ENCODE measurements at regions not wholly inside any gene's neighbourhood (a gene's known extent, or its start where the extent isn't known, plus 50 kb on each side); places are given as distances from the start of the nearest gene placed in this dataset.

DNA sequence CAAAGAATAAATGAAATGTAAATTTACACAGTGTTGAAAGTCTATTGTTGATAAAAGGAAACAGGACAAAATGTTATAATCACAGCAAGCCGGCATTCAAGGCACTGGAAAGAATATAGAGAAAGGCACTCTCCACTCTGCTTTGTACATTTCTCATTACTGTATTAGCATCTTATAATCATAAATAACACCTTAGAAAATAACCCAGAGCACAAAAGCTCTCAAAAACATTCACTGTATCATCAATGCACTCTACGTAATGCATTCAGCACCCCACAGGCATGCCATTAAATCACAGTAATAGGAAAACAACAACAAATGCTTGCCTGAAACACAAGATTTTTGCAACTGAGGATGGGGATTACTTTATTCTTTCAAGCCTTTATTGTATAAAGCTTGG, 75.3 kb upstream of the TRPC3 start:
- DNase-seq = no peak

- DNase-seq = no peak
These were observed 65.4 kb upstream of the TRPC3 start for GRCh38 chr4:122017296-122017695.

GRCh38 chr4:122015203-122015602, 63.3 kb upstream of the TRPC3 start:
- no peak for DNase-seq

DNA sequence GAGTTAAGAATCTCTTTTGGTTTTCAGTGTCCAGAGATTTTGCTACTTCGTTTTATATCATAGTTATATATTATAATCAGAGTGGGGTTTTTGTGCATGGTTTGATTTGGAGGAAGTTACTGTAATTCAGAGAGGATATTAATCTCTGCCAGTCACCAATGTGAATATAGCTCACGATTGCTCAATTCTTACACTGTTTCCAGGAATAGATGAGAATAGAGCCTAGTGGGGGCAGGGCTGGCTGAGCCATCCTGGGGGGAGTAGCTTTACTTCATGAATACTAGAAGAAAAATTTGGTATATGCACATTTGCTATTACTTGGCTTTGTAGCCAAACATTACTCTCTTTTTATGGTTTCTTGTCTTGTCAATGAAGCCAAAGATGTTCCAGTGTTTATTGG, 60.9 kb upstream of the TRPC3 start:
- no peak for DNase-seq

DNA sequence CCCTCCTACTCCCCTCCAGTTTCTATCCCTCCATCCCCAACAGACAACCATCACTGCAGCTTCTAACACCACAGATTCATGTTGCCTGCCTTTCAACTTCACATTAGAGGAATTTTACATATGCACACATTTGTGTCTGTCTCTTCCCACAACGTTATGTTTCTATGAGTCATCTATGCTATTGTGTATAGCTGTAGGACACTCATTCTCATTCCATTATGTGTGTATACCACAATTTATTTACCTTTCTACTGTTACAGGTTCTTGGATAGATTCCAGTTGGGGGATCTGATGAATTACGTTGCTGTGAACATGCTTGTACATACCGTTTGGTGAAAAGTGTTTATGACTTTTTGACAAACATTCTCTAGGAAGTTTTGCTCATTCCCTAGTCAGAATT, 58.8 kb upstream of the TRPC3 start:
- peak; percentile 56 for DNase-seq

DNA sequence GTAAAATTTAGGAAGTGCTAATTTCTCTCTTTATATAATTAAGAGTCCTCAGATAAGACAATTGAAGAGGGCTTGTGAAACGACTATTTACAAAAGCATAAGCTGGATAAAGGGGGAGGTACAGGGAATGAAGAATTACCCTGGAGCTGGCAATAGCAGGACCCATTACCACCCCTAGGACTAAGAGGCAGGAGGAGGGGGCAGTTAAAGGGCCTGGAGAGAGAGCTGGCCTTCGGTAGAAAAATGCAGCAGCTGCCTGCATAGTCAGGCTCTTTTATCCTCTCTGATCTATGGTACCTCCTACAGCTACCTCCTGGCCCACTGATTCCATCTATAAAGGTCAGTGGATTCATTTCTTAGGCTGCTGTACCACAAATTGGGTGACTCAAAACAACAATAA, 57.7 kb upstream of the TRPC3 start:
- DNase-seq = no peak

GRCh38 chr4:122007016-122007415, 55.2 kb upstream of the TRPC3 start:
- DNase-seq = no peak

GRCh38 chr4:122005064-122005755, 53.4 kb upstream of the TRPC3 start:
- DNase-seq = no peak

DNA sequence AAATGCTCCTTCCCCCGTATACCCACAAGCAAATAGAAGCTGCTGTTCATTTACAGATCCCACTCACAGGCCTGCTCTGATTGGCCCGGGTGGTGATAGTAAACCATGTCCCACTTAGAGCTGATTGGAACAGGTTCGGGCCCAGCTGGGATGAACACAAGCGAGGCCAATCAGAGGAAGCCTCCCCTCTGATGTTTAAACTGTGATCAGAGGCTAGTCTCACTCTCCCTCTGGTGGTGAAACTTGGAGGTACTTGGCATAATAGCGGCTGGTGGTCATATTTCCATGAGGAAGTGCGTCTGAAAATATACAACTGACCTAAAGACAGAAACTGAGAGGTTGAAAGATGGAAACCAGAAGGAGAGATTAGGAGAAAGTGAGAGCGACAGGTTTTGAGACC, 51.5 kb upstream of the TRPC3 start:
- DNase-seq = peak; percentile 70

All from DMS53 (cell line).